ENCODE measurements at regions not wholly inside any gene's neighbourhood (a gene's known extent, or its start where the extent isn't known, plus 50 kb on each side); places are given as distances from the start of the nearest gene placed in this dataset.

GRCh38 chr4:189463734-189464133, 476.9 kb upstream of the FRG1 start:
- DNase-seq (no peak), ATAC-seq (no peak)
- Mint-ChIP-seq H3K27me3 (no peaks in the 10 kb centered on the region), H3K4me1 (no peaks in the 10 kb centered on the region), H3K9me3 (ENCODE audit: low read depth) (peaks cover 15% of the 10 kb centered on the region), H3K27ac (no peak overlapping the region), H3K36me3 (ENCODE audit: low read depth) (no peaks in the 10 kb centered on the region), H3K4me3 (no peak overlapping the region)
- ChIA-PET CTCF (no interaction called here), POLR2A (no interaction called here)
- intact Hi-C loops (cut with DNase I, micrococcal nuclease), result no loop called here

GRCh38 chr4:189494407-189494806, 446.3 kb upstream of the FRG1 start:
- Mint-ChIP-seq H3K4me3 (no peak overlapping the region), H3K27me3 (no peaks in the 10 kb centered on the region), H3K27ac (no peak overlapping the region), H3K4me1 (no peaks in the 10 kb centered on the region), H3K36me3 (ENCODE audit: low read depth) (peaks cover 3% of the 10 kb centered on the region), H3K9me3 (ENCODE audit: low read depth) (peaks cover 7% of the 10 kb centered on the region)
- CTCF ChIA-PET, result no interaction called here
- intact Hi-C loops (cut with DNase I, micrococcal nuclease), result no loop called here
- POLR2A ChIA-PET, result no interaction called here
- ATAC-seq, result no peak
- no peak for DNase-seq

DNA sequence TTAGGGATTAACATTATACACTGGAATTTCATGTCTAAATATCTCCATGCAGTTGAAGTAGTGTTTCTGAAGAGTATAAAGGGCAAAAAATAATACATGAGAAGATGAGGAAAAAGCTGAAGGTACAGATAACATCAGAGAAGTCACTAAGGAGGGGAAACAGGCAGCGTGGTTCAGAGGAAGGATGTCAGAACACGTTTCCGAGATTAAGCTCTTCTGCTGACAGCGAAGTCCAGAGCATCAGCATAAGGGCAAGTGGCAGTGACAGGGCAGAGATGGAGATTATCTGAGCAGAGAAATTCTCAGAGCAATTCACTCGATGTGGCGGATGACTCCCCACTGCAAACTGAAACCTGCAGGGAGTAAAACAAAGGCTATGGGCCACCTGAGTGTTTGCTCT, 443.2 kb upstream of the FRG1 start:
- H3K9me3 Mint-ChIP-seq (ENCODE audit: low read depth), result no peaks in the 10 kb centered on the region
- no peaks in the 10 kb centered on the region for H3K27me3 Mint-ChIP-seq
- DNase-seq (no peak), ATAC-seq (no peak)
- no peaks in the 10 kb centered on the region for H3K4me1 Mint-ChIP-seq
- intact Hi-C loops (cut with DNase I, micrococcal nuclease), result no loop called here
- ChIA-PET CTCF (no interaction called here), POLR2A (no interaction called here)
- H3K4me3 Mint-ChIP-seq, result no peak overlapping the region
- H3K27ac Mint-ChIP-seq, result no peak overlapping the region
- no peaks in the 10 kb centered on the region for H3K36me3 Mint-ChIP-seq (ENCODE audit: low read depth)

DNA sequence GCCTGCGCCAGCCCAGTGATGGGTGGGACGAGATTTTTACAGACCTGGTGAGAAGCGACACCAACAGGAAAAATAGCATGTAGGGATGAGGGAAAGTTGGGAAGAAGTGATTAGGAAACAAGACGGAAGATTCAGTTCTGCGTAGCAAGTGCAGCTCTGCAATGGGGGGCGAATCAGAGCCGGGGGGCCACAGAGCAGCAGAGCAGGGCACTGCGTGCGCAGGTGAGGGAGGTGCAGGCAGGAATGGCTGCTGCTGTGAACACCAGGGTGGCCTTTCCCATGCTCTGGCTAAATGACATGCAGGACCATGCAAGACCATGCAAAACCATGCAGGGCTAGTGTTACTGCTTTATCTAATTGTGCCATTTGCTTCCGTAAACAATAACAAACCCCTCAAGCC, 442.7 kb upstream of the FRG1 start:
- no peak for ATAC-seq
- H3K4me1 Mint-ChIP-seq, result no peaks in the 10 kb centered on the region
- POLR2A ChIA-PET, result no interaction called here
- no peak for DNase-seq
- H3K36me3 Mint-ChIP-seq (ENCODE audit: low read depth), result no peaks in the 10 kb centered on the region
- H3K27ac Mint-ChIP-seq, result no peak overlapping the region
- intact Hi-C loops (cut with DNase I, micrococcal nuclease), result no loop called here
- H3K27me3 Mint-ChIP-seq, result no peaks in the 10 kb centered on the region
- CTCF ChIA-PET, result no interaction called here
- no peaks in the 10 kb centered on the region for H3K9me3 Mint-ChIP-seq (ENCODE audit: low read depth)
- no peak overlapping the region for H3K4me3 Mint-ChIP-seq

DNA sequence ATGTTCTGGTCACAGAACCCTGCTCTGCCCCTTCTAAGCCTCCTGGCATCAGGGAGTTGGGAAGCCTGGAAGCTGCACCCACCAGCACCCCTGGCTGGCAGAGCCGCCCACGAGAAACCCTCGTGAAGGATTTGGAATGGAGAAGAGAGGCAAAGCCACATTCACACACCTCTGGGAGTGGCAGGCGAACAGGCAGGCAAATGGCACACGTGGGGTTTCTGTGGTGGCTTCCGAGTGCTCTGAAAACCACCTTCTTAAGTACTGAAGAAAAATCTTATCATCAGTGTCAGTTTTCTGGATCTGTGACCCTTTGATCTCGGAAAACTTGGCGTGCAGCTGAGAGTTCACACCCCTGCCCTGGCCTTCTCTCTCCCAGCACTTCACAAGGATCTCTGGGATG, 442.2 kb upstream of the FRG1 start:
- DNase-seq, result no peak
- POLR2A ChIA-PET, result no interaction called here
- H3K4me1 Mint-ChIP-seq, result no peaks in the 10 kb centered on the region
- ATAC-seq, result no peak
- H3K36me3 Mint-ChIP-seq (ENCODE audit: low read depth), result no peaks in the 10 kb centered on the region
- no peaks in the 10 kb centered on the region for H3K9me3 Mint-ChIP-seq (ENCODE audit: low read depth)
- no peak overlapping the region for H3K4me3 Mint-ChIP-seq
- intact Hi-C loops (cut with DNase I, micrococcal nuclease), result no loop called here
- no peak overlapping the region for H3K27ac Mint-ChIP-seq
- H3K27me3 Mint-ChIP-seq, result no peaks in the 10 kb centered on the region
- CTCF ChIA-PET, result no interaction called here

- H3K4me1 Mint-ChIP-seq, result no peaks in the 10 kb centered on the region
- ATAC-seq (no peak), DNase-seq (no peak)
- H3K9me3 Mint-ChIP-seq (ENCODE audit: low read depth), result no peaks in the 10 kb centered on the region
- ChIA-PET CTCF (no interaction called here), POLR2A (no interaction called here)
- H3K4me3 Mint-ChIP-seq, result no peak overlapping the region
- intact Hi-C loops (cut with DNase I, micrococcal nuclease), result no loop called here
- no peaks in the 10 kb centered on the region for H3K36me3 Mint-ChIP-seq (ENCODE audit: low read depth)
- H3K27me3 Mint-ChIP-seq, result no peaks in the 10 kb centered on the region
- H3K27ac Mint-ChIP-seq, result no peak overlapping the region
These were observed 441.0 kb upstream of the FRG1 start for GRCh38 chr4:189499696-189500095.

GRCh38 chr4:189500970-189501369, 439.7 kb upstream of the FRG1 start:
- ATAC-seq (no peak), DNase-seq (no peak)
- ChIA-PET CTCF (interaction anchor here (0.6 kb wide), 1 partner anchor 11 kb away, joined by 3 read pairs; no protein-coding TSS in a partner anchor), POLR2A (no interaction called here)
- no peaks in the 10 kb centered on the region for H3K36me3 Mint-ChIP-seq (ENCODE audit: low read depth)
- peaks cover 5% of the 10 kb centered on the region for H3K27me3 Mint-ChIP-seq
- peaks cover 4% of the 10 kb centered on the region for H3K9me3 Mint-ChIP-seq (ENCODE audit: low read depth)
- intact Hi-C loops (cut with DNase I, micrococcal nuclease), result no loop called here
- no peaks in the 10 kb centered on the region for H3K4me1 Mint-ChIP-seq
- H3K27ac Mint-ChIP-seq, result no peak overlapping the region
- no peak overlapping the region for H3K4me3 Mint-ChIP-seq

DNA sequence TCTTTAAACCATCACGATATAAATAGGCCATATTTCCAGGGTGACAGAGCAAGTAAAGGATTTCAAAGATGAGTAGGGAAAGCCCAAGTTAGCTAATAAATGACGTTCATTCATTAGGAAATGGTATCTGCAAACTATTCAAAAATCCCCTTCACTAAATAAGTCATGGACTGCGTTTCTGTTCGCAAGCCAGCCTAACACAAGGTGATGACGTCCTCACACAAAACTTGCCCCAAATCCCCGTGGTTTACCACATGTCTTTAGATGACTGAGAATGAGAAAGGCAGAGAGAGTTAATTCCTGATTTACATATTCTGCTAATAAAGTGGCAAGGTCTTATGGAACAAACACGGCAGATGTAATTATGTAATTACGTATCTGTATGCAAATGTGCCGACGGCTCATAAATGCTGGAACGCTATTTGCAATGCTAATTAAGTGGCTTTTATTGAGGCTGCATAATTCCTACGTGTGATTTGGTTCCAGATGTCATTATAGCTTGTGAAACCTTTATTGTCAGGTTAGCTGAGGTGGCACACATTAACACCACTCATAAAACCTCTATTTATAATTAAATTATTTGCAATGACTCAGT, 437.7 kb upstream of the FRG1 start:
- peak; percentile 15 for DNase-seq
- Mint-ChIP-seq H3K4me1 (no peaks in the 10 kb centered on the region), H3K9me3 (ENCODE audit: low read depth) (peaks cover 4% of the 10 kb centered on the region), H3K27me3 (peaks cover 5% of the 10 kb centered on the region), H3K4me3 (no peak overlapping the region), H3K36me3 (ENCODE audit: low read depth) (no peaks in the 10 kb centered on the region), H3K27ac (no peak overlapping the region)
- intact Hi-C loops (cut with DNase I, micrococcal nuclease), result no loop called here
- POLR2A ChIA-PET, result no interaction called here
- CTCF ChIA-PET, result interaction anchor here (1.1 kb wide), 1 partner anchor 16 kb away, joined by 4 read pairs; no protein-coding TSS in a partner anchor
- ATAC-seq, result peak; percentile 53

DNA sequence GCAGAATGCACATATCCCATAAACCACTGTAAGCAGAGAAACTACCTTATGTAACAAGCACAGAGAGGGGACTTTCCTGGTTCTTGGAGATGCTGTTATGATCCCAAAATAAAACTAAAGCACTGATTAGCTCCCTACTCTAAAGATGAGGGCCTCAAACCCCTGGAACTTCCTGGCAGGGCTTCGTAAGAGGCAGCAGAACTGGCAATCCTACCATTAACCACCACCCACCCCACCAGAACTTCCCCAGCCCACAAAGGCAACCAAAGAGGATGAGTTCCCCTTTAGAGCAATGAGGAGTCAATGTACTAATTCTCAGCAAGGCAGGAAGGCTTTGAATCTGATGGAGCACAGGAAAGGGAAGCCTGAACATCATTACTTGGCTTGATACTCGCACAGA, 436.5 kb upstream of the FRG1 start:
- ATAC-seq, result no peak
- CTCF ChIA-PET, result no interaction called here
- peaks cover 4% of the 10 kb centered on the region for H3K9me3 Mint-ChIP-seq (ENCODE audit: low read depth)
- H3K4me3 Mint-ChIP-seq, result no peak overlapping the region
- POLR2A ChIA-PET, result no interaction called here
- peaks cover 5% of the 10 kb centered on the region for H3K27me3 Mint-ChIP-seq
- intact Hi-C loops (cut with DNase I, micrococcal nuclease), result no loop called here
- H3K36me3 Mint-ChIP-seq (ENCODE audit: low read depth), result no peaks in the 10 kb centered on the region
- DNase-seq, result no peak
- no peaks in the 10 kb centered on the region for H3K4me1 Mint-ChIP-seq
- H3K27ac Mint-ChIP-seq, result no peak overlapping the region

DNA sequence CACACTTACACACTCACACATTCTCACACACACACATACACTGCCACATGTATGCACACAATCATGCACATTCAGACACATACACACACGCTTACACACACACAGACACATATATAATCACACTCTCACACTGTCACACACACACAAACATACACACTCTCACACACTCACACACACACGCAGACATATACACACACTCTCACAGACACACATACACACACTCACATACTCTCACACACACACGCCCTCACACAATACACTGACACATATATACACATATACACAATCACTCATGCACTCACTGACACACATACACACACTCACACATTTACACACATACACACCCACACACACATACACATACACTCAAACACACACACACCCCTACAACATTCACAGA, 435.3 kb upstream of the FRG1 start:
- intact Hi-C loops (cut with DNase I, micrococcal nuclease), result no loop called here
- Mint-ChIP-seq H3K4me3 (no peak overlapping the region), H3K27ac (no peak overlapping the region), H3K4me1 (no peaks in the 10 kb centered on the region), H3K27me3 (peaks cover 5% of the 10 kb centered on the region), H3K9me3 (ENCODE audit: low read depth) (peaks cover 4% of the 10 kb centered on the region), H3K36me3 (ENCODE audit: low read depth) (no peaks in the 10 kb centered on the region)
- ATAC-seq, result no peak
- no peak for DNase-seq
- POLR2A ChIA-PET, result no interaction called here
- CTCF ChIA-PET, result no interaction called here

- ChIA-PET POLR2A (no interaction called here), CTCF (no interaction called here)
- Mint-ChIP-seq H3K4me3 (no peak overlapping the region), H3K36me3 (ENCODE audit: low read depth) (no peaks in the 10 kb centered on the region), H3K27me3 (peaks cover 5% of the 10 kb centered on the region), H3K27ac (no peak overlapping the region), H3K4me1 (no peaks in the 10 kb centered on the region), H3K9me3 (ENCODE audit: low read depth) (peaks cover 4% of the 10 kb centered on the region)
- ATAC-seq (no peak), DNase-seq (no peak)
- intact Hi-C loops (cut with DNase I, micrococcal nuclease), result no loop called here
These were observed 434.6 kb upstream of the FRG1 start for GRCh38 chr4:189506080-189506479.

- Mint-ChIP-seq H3K27ac (no peak overlapping the region), H3K9me3 (ENCODE audit: low read depth) (peaks cover 4% of the 10 kb centered on the region), H3K4me1 (no peaks in the 10 kb centered on the region), H3K36me3 (ENCODE audit: low read depth) (no peaks in the 10 kb centered on the region), H3K27me3 (peaks cover 5% of the 10 kb centered on the region), H3K4me3 (no peak overlapping the region)
- ChIA-PET CTCF (no interaction called here), POLR2A (no interaction called here)
- no peak for ATAC-seq
- intact Hi-C loops (cut with DNase I, micrococcal nuclease), result no loop called here
- DNase-seq, result no peak
These were observed 433.6 kb upstream of the FRG1 start for GRCh38 chr4:189507060-189507459.

GRCh38 chr4:189510601-189511000, 430.1 kb upstream of the FRG1 start:
- H3K36me3 Mint-ChIP-seq (ENCODE audit: low read depth), result no peaks in the 10 kb centered on the region
- no peak overlapping the region for H3K27ac Mint-ChIP-seq
- POLR2A ChIA-PET, result no interaction called here
- H3K27me3 Mint-ChIP-seq, result no peaks in the 10 kb centered on the region
- no peaks in the 10 kb centered on the region for H3K9me3 Mint-ChIP-seq (ENCODE audit: low read depth)
- H3K4me3 Mint-ChIP-seq, result no peak overlapping the region
- H3K4me1 Mint-ChIP-seq, result no peaks in the 10 kb centered on the region
- CTCF ChIA-PET, result no interaction called here
- ATAC-seq (no peak), DNase-seq (no peak)
- intact Hi-C loops (cut with DNase I, micrococcal nuclease), result no loop called here
